PFSK-1 (cell line): ENCODE measurements at regions not wholly inside any gene's neighbourhood (a gene's known extent, or its start where the extent isn't known, plus 50 kb on each side); places are given as distances from the start of the nearest gene placed in this dataset.

ENCODE experiments used
- FOXP2 ChIP-seq: optimal IDR thresholded peaks from 2 replicates; pipeline ENCODE3; 2011; ENCODE audit warnings: borderline replicate concordance, control low read depth, inconsistent platforms; ENCODE audit not compliant: insufficient read depth; ENCODE audit errors: extremely low read length, extremely low read depth
- SIN3A ChIP-seq: IDR thresholded peaks from 2 replicates; pipeline ENCODE4 v1.6.1; 2012; ENCODE audit warnings: mild to moderate bottlenecking, low read length, moderate library complexity, borderline replicate concordance; ENCODE audit not compliant: insufficient read depth
- TAF1 ChIP-seq: IDR thresholded peaks from 2 replicates; pipeline ENCODE4 v1.6.1; 2012; ENCODE audit warnings: low read length, control low read depth, borderline replicate concordance; ENCODE audit not compliant: insufficient read depth
- TF ChIP-seq, protein P1 (sequence below), 2 experiments: IDR thresholded peaks; 2 replicates each; pipeline versions ENCODE4 v1.6.1 to v1.8.0; 2011 to 2012; ENCODE audit warnings: low read depth in 2 of 2, low read length in 2 of 2, control low read depth in 1 of 2, inconsistent platforms in 1 of 2, mild to moderate bottlenecking in 1 of 2, moderate library complexity in 1 of 2; ENCODE audit not compliant: insufficient read depth in 1 of 2

DNA sequence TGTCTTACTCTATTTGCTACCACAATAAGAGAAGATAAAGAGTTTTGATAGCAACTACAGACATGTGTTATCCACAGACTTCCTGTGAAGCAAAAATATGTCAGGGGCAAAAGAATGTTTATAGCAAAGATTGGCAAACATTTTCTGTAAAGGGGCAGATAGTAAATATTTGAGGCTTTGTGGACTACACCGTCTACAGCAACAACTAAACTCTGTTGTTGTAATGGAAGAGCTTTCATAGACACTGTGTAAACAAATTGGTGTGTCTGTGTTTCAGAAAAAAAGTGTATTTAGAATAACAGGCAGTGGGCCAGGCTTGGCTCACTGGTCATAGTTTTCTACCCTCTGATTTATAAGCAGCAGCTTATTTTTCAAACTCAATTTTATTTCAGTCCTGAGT, 521.4 kb downstream of the ANKRD7 start:
- TF ChIP-seq SIN3A (no peak), TAF1 (no peak), FOXP2 (no peak)
- TF ChIP-seq, protein P1, sequence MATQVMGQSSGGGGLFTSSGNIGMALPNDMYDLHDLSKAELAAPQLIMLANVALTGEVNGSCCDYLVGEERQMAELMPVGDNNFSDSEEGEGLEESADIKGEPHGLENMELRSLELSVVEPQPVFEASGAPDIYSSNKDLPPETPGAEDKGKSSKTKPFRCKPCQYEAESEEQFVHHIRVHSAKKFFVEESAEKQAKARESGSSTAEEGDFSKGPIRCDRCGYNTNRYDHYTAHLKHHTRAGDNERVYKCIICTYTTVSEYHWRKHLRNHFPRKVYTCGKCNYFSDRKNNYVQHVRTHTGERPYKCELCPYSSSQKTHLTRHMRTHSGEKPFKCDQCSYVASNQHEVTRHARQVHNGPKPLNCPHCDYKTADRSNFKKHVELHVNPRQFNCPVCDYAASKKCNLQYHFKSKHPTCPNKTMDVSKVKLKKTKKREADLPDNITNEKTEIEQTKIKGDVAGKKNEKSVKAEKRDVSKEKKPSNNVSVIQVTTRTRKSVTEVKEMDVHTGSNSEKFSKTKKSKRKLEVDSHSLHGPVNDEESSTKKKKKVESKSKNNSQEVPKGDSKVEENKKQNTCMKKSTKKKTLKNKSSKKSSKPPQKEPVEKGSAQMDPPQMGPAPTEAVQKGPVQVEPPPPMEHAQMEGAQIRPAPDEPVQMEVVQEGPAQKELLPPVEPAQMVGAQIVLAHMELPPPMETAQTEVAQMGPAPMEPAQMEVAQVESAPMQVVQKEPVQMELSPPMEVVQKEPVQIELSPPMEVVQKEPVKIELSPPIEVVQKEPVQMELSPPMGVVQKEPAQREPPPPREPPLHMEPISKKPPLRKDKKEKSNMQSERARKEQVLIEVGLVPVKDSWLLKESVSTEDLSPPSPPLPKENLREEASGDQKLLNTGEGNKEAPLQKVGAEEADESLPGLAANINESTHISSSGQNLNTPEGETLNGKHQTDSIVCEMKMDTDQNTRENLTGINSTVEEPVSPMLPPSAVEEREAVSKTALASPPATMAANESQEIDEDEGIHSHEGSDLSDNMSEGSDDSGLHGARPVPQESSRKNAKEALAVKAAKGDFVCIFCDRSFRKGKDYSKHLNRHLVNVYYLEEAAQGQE (IDR thresholded peaks at IDR 0.05; ENCODE audit: insufficient read depth in 1 of 2, low read depth in 2 of 2, low read length in 2 of 2): no peak
